ENCODE measurements at regions not wholly inside any gene's neighbourhood (a gene's known extent, or its start where the extent isn't known, plus 50 kb on each side); places are given as distances from the start of the nearest gene placed in this dataset.

GRCh38 chr14:64639340-64639821, 64.8 kb upstream of the PLEKHG3 start:
- DNase-seq (ENCODE audit: low spot score) = no peak

- DNase-seq (ENCODE audit: low spot score) = no peak
Measured at GRCh38 chr14:64640839-64641238, 63.4 kb upstream of the PLEKHG3 start.

GRCh38 chr14:64641760-64642159, 62.5 kb upstream of the PLEKHG3 start:
- no peak for DNase-seq (ENCODE audit: low spot score)

- no peak for DNase-seq (ENCODE audit: low spot score)
Measured at GRCh38 chr14:64643709-64644108, 60.5 kb upstream of the PLEKHG3 start.

- DNase-seq (ENCODE audit: low spot score) = no peak
Measured at GRCh38 chr14:64644629-64645028, 59.6 kb upstream of the PLEKHG3 start.

GRCh38 chr14:64645220-64645892, 58.9 kb upstream of the PLEKHG3 start:
- peak; percentile 77 for DNase-seq (ENCODE audit: low spot score)

- no peak for DNase-seq (ENCODE audit: low spot score)
Measured at GRCh38 chr14:64646103-64646502, 58.1 kb upstream of the PLEKHG3 start.

- no peak for DNase-seq (ENCODE audit: low spot score)
Measured at GRCh38 chr14:64649383-64649998, 54.7 kb upstream of the PLEKHG3 start.

- DNase-seq (ENCODE audit: low spot score) = no peak
Measured at GRCh38 chr14:64653900-64654245, 50.4 kb upstream of the PLEKHG3 start.

- DNase-seq (ENCODE audit: low spot score) = no peak
Measured at GRCh38 chr14:64654246-64654900, 49.9 kb upstream of the PLEKHG3 start.

All from putamen (tissue), 1 donor.